HG03066 (cell line): ENCODE measurements at regions not wholly inside any gene's neighbourhood (a gene's known extent, or its start where the extent isn't known, plus 50 kb on each side); places are given as distances from the start of the nearest gene placed in this dataset.

Source experiments
- ATAC-seq: cut with Tn5 transposase; IDR thresholded peaks from one replicate; pipeline ENCODE4 v1.9.1; 2021; ENCODE audit warnings: low read depth; ENCODE audit not compliant: unreplicated experiment

DNA sequence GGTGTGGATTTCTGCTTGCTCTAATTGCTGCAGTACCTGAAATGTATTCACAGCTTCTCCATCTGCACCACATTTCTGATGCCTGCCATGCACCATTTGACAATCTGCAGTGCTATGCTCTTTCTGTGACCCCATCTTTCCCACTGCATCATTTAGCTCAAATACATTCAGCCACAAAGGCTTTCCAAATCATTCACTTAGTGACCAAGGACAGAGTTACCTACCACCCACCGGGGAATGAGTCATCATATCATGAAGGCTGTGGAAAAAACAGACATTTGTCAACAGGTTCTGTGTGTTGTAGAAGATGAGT, 465.5 kb upstream of the ATP2B1 start:
- ATAC-seq: no peak

DNA sequence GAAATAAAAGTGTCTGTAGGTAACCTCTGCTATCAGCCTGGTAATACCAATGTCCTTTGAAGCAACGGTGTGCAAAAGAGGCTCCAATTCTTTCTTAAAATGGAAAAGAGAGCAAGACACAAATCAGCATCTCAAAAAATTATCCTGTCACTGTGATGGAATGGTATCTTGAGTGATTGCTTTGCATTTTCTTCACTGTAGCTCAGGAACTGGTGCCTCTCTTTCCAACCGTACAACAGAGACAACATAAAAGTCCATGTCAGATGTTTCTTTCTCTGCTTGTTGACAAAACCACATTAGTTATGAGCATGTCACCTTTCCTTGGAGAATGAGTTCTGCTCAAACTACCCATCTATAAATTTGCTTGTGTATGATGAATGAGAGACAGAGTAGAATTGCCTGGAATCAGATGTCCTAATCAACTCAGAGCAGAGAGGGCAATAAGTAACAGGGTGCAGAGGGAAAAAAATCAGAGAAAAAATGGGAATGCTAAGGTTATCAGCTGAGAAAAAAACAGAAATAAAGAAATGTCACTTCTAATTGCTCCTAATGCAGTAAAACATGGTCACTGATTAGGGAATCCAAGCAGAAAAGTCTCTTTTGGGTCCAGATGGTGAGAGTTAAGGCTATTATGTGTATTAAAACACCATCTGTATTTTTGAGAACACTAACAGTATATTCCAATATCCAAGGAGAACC, 465.0 kb upstream of the ATP2B1 start:
- ATAC-seq: no peak

DNA sequence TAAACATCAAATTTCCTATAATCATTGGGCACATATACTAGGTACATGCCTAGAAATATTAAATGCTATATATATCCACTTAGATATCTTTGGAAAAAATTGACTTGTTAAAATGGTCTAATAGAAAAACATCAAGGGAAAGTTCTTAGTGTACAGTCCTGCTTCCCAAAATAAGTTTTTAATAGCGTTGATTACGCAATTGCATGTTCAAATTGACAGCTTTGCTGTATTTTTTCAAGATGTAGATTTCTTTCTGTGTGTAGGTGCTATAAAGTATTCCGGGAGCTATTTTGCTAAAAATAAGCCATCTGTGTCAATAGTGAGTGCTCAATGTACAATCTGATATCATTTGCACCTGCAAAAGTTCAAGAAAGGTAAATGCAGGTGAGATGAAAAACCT, 463.9 kb upstream of the ATP2B1 start:
- no peak for ATAC-seq

DNA sequence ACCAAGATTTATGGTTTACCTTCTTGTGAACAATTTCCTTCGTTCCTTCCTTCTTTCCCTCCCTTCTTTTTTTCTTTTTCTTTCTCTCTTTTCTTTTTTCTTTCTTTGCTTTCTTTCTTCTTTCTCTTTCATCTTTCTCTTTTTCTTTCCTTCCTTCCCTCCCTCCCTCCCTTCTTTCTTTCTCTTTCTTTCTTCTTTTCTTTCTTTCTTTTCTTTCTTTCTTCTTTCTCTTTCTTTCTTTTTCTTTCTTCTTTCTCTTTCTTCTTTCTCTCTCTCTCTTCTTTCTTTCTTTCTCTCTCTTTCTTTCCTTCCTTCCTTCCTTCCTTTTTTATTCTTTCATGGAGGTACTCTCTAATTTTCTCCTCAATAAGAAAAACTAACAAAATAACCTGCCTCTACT, 462.1 kb upstream of the ATP2B1 start:
- no peak for ATAC-seq

DNA sequence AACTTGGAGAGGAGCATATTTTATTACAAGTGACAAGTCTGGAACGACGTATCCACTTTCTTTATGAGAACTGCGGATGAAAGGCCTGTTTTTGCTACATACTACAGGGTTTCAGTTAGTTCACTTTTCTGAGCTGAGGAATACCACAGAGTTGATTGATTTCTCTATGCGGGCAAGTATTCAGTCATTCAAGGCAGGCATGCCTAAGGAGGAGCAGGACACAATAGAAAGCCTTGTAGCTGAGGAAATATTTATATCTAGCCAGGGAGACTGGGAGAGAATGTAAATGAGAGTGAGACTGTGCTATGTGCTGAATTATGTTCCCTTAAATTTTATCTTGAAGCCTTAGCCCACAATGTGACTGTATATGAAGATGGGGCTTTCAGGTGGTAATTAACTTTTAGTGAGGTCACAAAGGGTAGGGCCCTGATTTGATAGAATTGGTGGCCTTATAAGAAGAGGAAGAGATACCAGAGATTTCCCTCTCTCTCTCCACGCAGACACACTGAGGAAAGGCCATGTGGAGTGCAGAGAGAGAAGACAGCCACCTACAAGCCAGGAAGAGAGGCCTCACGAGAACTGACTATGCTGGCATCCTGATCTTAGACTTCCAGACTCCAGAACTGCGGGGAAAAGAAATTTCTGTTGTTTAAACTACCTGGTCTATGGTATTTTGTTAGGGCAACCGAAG, 459.0 kb upstream of the ATP2B1 start:
- ATAC-seq: no peak

DNA sequence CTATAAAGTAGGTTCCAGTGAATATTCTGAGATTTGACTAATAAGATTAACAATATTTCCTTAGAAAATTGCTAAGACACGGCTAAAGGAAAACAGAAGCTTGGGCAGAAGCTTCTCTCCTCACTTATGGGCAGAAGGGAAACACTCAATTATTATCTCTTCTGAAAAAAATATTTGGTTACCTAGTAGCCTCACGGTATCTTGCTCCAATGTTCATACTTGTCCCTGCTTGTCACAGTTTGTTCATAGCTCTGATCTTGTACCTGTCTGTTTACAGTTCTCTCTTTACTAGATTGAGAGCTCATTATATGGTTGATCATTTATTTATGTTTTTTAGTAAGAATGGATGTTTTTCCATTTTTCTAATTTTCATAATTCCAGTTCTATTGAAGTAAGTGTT, 458.0 kb upstream of the ATP2B1 start:
- ATAC-seq: no peak

DNA sequence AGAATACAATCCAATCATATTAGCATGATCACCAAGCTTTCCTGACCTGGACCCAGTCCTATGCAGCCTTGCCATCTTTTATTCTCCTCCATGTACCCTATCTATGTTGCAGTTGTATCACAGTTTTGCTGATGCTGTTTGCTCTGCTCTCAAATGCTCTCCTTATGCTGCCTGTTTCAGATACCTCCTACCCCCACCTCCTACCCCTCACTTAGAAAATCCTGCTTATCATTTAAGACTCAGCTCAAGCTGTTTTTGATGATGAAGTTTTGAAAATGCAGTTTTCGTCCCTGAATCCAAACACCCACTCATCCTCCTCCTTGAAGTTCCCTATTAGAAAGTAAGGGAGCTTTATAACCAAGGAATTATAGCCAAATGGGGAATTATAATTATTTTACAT, 457.4 kb upstream of the ATP2B1 start:
- ATAC-seq: no peak

DNA sequence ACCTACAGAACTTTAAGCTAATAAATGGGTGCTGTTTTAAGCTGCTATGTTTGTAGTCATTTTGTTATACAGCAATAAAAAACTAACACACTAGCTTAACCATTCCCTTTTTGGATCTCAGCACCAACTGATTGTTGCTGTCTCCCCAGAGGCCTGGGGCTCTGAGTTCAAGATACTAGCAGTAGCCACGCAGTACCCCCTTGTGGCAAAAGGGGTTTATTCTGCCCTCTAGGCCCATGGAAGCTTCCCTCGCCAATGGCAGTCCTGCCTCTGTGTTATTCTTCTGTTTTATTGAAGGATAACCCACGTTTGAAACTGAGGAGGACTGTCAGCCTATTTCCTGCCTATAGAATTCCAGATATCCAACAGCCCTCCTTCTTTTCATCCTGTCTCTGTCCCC, 455.3 kb upstream of the ATP2B1 start:
- ATAC-seq: no peak

DNA sequence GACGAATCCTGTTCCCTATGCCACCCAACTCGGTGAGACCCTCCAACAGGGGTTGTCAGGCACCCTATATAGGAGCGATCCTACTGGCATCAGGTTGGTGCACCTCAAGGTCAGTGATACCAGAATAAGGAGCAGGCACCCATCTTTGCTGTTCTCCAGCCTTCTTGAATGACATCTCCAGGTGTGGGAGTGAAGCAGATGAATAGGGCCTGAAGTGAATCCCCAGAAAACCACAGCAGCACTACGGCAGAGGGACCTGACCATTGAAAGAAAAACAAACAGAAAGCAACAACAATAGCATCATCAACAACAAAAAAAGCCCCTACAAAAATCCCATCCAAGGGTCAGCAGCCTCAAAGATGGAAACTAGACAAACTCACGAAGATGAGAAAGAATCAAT, 445.2 kb upstream of the ATP2B1 start:
- ATAC-seq: no peak

DNA sequence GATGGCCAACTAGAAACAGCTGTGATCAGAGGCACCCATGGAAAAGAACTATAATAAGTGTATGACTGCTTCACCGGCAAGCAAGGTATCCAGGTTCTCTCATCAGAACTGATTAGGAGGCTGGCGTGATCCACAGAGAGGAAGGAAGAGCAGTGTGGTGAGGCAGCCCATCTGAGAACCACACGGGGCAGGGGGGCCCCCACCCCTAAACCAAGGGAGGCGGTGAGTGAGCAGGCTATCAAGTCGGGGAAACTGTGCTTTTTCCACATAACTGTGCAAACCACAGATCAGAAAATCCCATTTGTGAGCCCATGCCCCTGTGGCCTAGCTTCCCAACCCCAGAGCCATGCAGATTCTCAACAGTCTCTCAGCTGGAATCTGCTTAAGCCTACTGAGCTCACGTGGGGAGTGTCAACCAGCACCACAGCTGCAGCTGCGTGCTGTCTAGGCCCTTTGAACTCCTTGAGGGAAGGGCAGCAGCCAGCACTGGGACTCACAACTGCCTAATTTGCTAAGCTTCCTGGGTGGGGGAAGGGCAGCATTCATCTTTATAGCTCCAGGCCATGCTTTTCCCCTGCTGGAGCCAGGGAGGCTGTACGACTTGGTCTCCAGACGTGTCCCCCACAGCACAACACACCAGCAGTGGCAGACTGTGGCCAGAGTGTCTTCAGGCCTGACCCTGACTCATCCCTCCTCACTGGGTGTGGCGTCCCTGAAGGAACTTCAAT, 444.4 kb upstream of the ATP2B1 start:
- no peak for ATAC-seq

DNA sequence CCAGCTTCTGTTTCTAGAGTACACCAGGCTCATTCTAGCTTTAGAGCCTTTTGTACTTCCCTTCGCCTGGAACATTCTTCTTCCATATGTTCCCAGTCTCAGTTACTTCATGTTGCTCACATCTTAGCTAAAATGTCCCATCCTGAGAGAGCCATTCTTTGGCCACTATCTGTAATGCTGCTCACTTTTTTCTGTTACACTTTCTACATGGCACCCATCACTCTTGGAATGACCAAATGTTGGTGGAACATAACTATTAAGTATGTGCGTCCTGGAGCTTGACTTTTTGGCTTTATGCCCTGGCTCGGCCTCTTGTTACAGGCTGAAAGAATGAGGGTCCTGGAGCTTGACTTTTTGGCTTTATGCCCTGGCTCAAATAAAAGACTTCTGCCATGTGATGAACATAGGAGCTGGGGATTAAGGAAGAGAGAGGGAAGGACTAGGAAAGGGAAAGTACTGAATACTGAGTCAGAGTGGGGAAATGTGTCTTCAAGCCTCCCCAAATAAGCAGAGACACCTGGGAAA, 442.9 kb upstream of the ATP2B1 start:
- ATAC-seq: no peak

DNA sequence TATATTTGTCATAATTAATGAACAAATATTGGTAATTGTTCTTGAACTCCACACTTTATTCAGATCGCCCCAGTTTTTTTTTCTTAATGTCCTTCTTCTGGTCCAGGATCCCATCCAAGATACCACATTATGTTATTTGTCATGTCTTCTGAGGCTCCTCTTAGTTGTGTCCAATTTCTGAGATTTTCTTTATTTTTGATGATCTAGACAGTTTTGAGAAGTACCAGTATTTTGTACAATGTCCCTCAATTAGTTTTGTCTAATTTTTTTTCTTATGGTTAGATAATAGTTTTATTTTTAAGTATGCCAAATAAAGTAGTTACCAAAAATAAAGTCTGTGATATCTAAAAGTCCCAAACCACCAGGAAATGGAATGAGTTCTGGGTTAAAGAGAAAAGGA, 440.8 kb upstream of the ATP2B1 start:
- ATAC-seq: no peak

DNA sequence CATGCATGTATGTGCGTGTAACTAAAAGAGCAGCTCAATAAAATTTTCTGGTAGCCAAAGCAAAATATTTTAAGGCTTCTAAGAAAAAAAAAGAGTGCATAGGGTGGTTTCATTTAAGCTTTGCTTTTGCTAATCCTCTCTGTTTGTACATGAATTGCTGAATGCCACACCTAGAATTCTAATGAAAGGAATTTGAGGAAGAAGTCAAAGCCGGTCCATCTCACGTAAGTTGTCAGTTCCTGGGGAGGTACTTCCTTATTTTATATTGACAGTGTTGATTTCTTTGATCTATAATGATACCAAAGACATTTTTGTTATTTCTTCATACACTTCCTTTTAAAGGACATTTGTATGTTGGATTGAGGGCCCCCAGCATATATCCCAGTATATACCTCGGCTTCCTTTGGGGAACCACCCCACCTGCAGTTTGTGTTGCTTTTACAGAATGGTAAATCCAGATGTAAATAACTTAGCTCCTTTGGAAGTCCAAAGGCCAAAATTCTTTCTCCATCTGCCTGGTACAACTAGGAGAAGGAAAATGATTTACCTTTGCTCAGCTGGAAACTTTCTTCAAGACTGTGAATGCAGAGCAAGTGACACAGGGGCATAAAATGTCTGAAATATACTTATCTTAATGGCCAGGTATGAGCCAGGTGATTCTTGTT, 420.9 kb upstream of the ATP2B1 start:
- ATAC-seq: no peak

DNA sequence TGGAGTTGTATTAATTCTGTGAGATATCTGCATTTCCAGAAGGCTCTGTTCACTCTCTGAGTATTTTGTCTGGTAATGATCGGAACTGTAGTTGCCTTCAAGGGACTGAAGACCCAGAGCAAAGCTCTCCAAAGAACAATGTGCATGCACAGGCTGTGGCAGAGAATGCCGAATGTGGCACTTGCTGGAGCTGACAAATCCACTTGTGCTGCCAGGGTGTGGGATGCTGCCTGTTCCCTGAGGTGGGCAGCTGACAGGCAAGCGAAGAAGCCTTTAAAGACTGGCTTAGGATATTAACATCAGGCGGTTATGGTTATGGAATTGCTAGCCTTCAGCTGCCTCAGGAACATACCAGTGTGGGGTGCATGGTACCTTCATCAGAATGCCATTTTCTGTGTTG, 419.9 kb upstream of the ATP2B1 start:
- no peak for ATAC-seq

DNA sequence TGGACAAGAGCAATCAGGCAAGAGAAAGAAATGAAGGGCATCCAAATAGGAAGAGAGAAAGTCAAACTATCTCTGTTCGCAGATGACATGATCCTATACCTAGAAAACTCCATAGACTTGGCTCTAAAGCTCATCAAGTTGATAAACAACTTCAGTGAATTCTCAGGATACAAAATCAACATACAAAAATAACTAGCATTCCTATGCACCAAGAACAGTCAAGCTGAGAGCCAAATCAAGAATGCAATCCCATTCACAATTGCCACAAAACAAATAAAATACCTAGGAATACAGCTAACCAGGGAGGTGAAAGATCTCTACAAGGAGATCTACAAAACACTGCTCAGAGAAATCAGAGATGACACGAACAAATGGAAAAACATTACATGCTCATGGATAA, 417.5 kb upstream of the ATP2B1 start:
- ATAC-seq: no peak

DNA sequence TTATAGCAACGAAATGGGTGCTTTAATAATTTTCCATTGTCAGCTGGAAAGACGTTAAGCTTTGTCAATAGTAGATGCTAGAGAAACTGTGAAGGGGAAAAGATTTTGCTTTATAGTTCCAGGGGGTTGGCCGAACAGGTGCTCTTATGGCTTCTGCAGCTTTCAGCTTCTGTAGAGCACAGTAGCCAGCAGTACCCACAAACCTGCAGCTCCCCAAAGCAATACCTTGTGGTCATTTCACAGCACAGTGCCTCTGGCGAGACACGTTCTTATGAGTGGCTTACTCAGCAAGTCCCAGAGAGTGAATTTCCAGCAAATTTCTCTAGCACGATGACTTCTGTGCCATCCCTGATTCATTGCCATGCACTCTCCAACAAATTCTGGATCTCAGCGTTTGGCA, 416.3 kb upstream of the ATP2B1 start:
- ATAC-seq: no peak

DNA sequence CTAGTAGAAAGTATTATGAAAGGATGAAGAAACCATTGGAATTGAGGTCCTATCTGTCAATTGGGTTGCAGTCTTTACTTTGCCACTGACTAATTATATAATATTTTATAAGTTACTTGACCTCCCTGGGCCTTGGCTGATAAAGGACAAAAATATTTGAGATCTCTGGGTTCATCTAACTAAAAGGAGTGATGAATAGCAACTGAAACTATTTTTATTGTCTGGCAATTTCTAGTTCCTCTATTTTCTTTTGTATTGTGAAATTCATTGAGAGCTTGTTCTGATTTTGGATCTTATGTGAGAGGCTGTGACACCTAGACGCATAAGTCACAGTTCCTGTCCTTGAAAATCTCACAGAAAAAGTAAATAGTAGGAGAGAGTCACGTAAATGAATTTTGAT, 415.7 kb upstream of the ATP2B1 start:
- no peak for ATAC-seq

DNA sequence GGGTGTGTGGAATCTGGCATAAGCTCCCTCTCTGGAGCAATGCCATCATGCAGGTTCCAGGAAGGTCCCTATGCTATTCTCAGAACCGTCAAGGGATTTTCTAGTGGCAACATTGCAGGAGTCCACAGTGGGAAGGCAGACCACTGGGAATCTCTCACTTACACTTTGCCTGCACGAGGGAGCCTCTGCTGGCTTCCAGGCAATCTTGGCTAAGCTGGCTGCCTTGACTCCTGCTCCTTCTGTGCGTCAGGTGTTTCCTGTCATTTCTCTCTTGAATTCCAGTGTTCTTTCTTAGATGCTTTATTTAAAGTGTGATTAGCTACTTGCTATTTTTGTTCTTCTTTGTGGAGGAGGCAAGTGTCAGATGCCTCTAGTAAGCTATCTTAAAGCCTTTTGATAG, 414.0 kb upstream of the ATP2B1 start:
- no peak for ATAC-seq

DNA sequence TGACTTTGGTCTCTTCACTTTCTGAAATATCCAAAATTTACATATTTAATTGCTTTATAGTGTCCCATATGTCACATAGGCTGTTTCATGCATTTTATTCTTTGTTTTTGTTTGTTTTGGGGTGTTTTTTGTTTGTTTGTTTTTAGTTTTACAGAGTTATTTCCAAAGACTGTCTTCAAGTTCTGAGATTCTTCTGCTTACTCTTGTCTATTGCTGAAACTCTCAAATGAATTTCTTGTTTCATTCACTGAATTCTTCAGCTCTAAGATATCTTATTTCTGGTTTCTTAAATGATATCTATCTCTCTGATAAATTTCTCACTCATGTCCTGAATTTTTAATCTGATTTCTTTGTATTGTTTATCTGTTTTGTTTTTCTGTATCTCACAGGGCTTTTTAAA, 412.0 kb upstream of the ATP2B1 start:
- no peak for ATAC-seq

DNA sequence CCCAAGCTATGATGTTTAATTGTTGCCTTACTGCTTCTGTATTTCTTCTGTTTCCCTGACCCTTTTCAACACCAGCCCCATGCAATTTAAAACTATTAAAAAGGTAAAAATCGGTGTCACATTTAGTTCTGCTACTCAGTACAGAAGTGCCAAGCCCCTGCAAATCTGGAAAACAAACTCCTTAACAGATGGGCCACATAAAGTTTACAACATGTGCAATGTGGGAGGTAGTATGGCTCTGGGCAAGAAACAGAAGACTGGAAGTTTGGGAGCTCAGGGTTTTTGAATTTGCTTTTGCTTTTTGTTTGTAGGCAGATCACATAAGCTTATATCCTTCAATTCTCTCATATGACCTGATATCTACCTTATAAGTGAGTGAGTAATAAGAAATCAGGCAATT, 404.0 kb upstream of the ATP2B1 start:
- no peak for ATAC-seq

DNA sequence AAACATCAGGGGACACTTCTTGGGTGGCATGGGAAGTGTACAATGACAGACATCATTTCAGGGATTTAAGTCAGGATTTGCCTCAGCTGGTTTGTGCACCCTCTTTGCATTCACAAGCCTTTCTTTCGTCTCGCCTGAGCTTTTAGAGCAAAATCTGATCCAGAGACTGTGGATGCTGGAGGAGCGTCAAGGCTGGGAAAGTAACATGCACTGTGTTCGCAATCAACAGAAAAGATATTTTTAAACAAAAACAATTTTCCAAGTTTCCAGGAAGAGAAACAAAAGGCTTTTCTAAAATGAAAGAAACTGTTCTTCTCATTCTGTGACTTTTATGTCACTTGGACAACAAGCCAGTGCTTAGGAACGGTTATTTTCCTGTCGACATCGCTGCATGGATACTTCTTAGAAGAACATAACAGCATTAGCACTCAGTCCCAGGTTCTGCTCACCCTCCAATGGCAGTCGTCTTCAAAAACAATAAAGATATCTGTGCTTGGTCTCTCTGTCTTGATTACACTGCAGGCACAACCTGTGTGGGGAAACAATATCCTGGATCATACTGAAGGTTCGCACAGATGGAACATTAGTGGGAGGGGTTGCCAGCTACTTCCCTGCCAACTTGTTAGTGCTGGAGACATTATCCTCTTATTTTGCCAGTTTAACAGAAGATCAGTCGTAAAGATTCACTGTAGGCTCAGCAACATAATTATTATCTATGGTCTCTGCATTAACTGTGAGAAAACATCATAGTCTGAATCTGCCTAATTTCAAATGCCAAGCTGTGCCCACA, 403.3 kb upstream of the ATP2B1 start:
- no peak for ATAC-seq
